Keratinocyte (primary cell): ENCODE measurements at regions not wholly inside any gene's neighbourhood (a gene's known extent, or its start where the extent isn't known, plus 50 kb on each side); places are given as distances from the start of the nearest gene placed in this dataset.

Experiments used
- DNase-seq: peaks from one replicate; pipeline ENCODE4 v3.0.0-alpha.2; 2011; ENCODE audit warnings: low read depth, missing footprints, low spot score
- FAIRE-seq: peaks from 2 replicates; lab custom pipeline; 2011; peaks lifted over from hg19 to GRCh38; lab: Jason Lieb, UNC
- H2AFZ ChIP-seq: 2 replicates; pipeline ENCODE4 v1.6.0; 2012; ENCODE audit warnings: low read length, control low read depth, inconsistent platforms; ENCODE audit not compliant: control insufficient read depth
- H3K27ac ChIP-seq: 2 replicates; pipeline ENCODE4 v1.5.1; 2011; ENCODE audit warnings: low read length; ENCODE audit not compliant: control insufficient read depth, insufficient read depth
- H3K27me3 ChIP-seq: 3 replicates; pipeline ENCODE4 v1.6.0; 2011; ENCODE audit warnings: low read length; ENCODE audit not compliant: control insufficient read depth, insufficient read depth; ENCODE audit errors: extremely low read depth
- H3K36me3 ChIP-seq, 2 experiments: 2 replicates in 1 of 2; 3 replicates in 1 of 2; pipeline ENCODE4 v1.5.1; 2011; ENCODE audit warnings: low read length in 2 of 2, mild to moderate bottlenecking in 1 of 2; ENCODE audit not compliant: control insufficient read depth in 2 of 2, insufficient read depth in 2 of 2; ENCODE audit errors: extremely low read depth in 1 of 2
- H3K4me1 ChIP-seq: 3 replicates; pipeline ENCODE4 v1.5.1; 2011; ENCODE audit warnings: low read length; ENCODE audit not compliant: control insufficient read depth, insufficient read depth; ENCODE audit errors: extremely low read depth
- H3K4me2 ChIP-seq: 3 replicates; pipeline ENCODE4 v1.6.0; 2011; ENCODE audit warnings: low read depth, low read length; ENCODE audit not compliant: control insufficient read depth, insufficient read depth; ENCODE audit errors: extremely low read depth
- H3K4me3 ChIP-seq, 3 experiments: fragments of 200-600 bp in 1 of 3; sonication (generic) in 1 of 3; 2 replicates in 2 of 3; 3 replicates in 1 of 3; pipeline ENCODE4 v1.5.1; 2011 to 2016; ENCODE audit warnings: low read length in 3 of 3, mild to moderate bottlenecking in 3 of 3, control low read depth in 2 of 3, inconsistent platforms in 1 of 3, low read depth in 1 of 3, mixed read lengths in 1 of 3, mixed run types in 1 of 3, moderate library complexity in 1 of 3; ENCODE audit not compliant: control insufficient read depth in 2 of 3, insufficient read depth in 2 of 3; ENCODE audit errors: extremely low read depth in 1 of 3
- H3K79me2 ChIP-seq: 2 replicates; pipeline ENCODE4 v1.6.0; 2012; ENCODE audit warnings: low read length; ENCODE audit not compliant: control insufficient read depth, insufficient read depth
- H3K9ac ChIP-seq: 3 replicates; pipeline ENCODE4 v1.6.0; 2011; ENCODE audit warnings: low read length; ENCODE audit not compliant: control insufficient read depth, insufficient read depth; ENCODE audit errors: extremely low read depth
- H3K9me1 ChIP-seq: 3 replicates; pipeline ENCODE4 v1.6.0; 2011; ENCODE audit warnings: low read length; ENCODE audit not compliant: control insufficient read depth, insufficient read depth; ENCODE audit errors: extremely low read depth
- H3K9me3 ChIP-seq: 2 replicates; pipeline ENCODE4 v1.5.1; 2012; ENCODE audit warnings: low read depth, low read length; ENCODE audit not compliant: control insufficient read depth
- H4K20me1 ChIP-seq: 3 replicates; pipeline ENCODE4 v1.6.0; 2011; ENCODE audit warnings: low read length; ENCODE audit not compliant: control insufficient read depth, insufficient read depth; ENCODE audit errors: extremely low read depth
- EZH2 ChIP-seq: IDR thresholded peaks from one replicate; pipeline ENCODE4 v1.6.1; 2012; ENCODE audit warnings: inconsistent platforms, mild to moderate bottlenecking, low read length, moderate library complexity
- dilution Hi-C: fragments of 300-500 bp; cut with MboI; formaldehyde crosslinking; loops from one replicate; pipeline ENCODE4 v1.7.0; 2020; ENCODE audit warnings: low sequenced_read_pairs; ENCODE audit not compliant: extremely low pct_ligation_motif_present
- TF ChIP-seq, protein P1 (sequence below), 3 experiments: IDR thresholded peaks in 1 of 3; conservative IDR thresholded peaks in 1 of 3; optimal IDR thresholded peaks in 1 of 3; 2 replicates in 2 of 3; 3 replicates in 1 of 3; pipeline versions ENCODE3 to v1.5.1; 2011; ENCODE audit warnings: low read length in 3 of 3, mild to moderate bottlenecking in 3 of 3, moderate library complexity in 2 of 3, control low read depth in 1 of 3, inconsistent platforms in 1 of 3; ENCODE audit not compliant: insufficient read depth in 2 of 3; ENCODE audit errors: extremely low read depth in 1 of 3

DNA sequence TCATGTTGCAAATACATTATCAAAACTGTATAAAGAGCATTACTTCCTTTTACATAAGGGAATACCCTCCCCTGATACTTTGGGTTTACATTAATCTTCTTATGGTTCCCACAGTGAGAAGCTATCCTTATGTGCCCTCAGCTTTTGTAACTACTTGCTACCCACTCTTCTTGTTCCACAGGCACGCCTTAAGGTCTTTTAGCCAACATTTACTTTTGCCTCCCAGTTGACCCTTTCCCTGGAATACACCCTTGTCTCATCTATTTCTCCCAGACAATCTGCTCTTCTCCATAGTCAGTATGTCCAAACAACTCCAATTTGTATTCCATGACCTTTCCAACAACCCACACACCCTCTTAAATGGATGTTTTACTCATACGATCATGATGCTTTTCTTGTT, 116.8 kb upstream of the COL8A1 start:
- no peak overlapping the region for H3K27ac ChIP-seq
- dilution Hi-C loops: no loop called here
- FAIRE-seq (no peak), DNase-seq (no peak)
- H3K9me1 ChIP-seq: no peaks in the 10 kb centered on the region
- H3K4me2 ChIP-seq: no peak overlapping the region
- no peak overlapping the region for H3K4me3 ChIP-seq
- TF ChIP-seq, protein P1, sequence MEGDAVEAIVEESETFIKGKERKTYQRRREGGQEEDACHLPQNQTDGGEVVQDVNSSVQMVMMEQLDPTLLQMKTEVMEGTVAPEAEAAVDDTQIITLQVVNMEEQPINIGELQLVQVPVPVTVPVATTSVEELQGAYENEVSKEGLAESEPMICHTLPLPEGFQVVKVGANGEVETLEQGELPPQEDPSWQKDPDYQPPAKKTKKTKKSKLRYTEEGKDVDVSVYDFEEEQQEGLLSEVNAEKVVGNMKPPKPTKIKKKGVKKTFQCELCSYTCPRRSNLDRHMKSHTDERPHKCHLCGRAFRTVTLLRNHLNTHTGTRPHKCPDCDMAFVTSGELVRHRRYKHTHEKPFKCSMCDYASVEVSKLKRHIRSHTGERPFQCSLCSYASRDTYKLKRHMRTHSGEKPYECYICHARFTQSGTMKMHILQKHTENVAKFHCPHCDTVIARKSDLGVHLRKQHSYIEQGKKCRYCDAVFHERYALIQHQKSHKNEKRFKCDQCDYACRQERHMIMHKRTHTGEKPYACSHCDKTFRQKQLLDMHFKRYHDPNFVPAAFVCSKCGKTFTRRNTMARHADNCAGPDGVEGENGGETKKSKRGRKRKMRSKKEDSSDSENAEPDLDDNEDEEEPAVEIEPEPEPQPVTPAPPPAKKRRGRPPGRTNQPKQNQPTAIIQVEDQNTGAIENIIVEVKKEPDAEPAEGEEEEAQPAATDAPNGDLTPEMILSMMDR (optimal IDR thresholded peaks at IDR 0.05 in 1 of 3, IDR thresholded peaks at IDR 0.05 in 1 of 3, conservative IDR thresholded peaks at IDR 0.05 in 1 of 3; ENCODE audit: extremely low read depth in 1 of 3, insufficient read depth in 2 of 3, low read length in 3 of 3): no peak
- no peaks in the 10 kb centered on the region for H3K4me1 ChIP-seq
- H3K79me2 ChIP-seq: no peaks in the 10 kb centered on the region
- H2AFZ ChIP-seq: no peak overlapping the region
- H3K36me3 ChIP-seq: no peaks in the 10 kb centered on the region
- no peaks in the 10 kb centered on the region for H3K9me3 ChIP-seq
- H3K9ac ChIP-seq: no peak overlapping the region
- no peaks in the 10 kb centered on the region for H4K20me1 ChIP-seq
- H3K27me3 ChIP-seq: no peaks in the 10 kb centered on the region

DNA sequence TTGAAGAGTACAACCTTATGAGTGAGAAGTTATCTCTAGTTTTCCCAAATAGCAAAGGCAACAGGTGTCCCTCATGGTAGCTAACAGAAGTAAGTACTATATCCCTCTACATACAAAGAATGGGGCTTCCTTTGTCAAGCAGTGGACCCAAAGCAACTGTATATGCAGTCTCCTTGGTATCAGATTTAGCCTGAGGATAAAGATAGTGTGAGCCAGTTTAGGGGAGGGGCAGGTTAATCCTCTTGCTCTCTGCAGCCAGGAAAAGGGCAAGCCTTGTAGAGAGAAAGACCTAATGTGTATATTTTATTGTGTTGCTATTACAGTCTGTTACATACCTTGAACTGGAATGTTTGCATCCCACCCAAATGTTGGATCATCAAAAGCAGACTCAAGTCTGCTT, 117.9 kb upstream of the COL8A1 start:
- TF ChIP-seq, protein P1 (optimal IDR thresholded peaks at IDR 0.05 in 1 of 3, IDR thresholded peaks at IDR 0.05 in 1 of 3, conservative IDR thresholded peaks at IDR 0.05 in 1 of 3; ENCODE audit: extremely low read depth in 1 of 3, insufficient read depth in 2 of 3, low read length in 3 of 3): no peak
- TF ChIP-seq EZH2: no peak
- H3K79me2 ChIP-seq: no peaks in the 10 kb centered on the region
- dilution Hi-C loops: no loop called here
- no peaks in the 10 kb centered on the region for H3K36me3 ChIP-seq
- DNase-seq (no peak), FAIRE-seq (no peak)
- no peak overlapping the region for H3K9ac ChIP-seq
- no peak overlapping the region for H3K4me3 ChIP-seq
- H4K20me1 ChIP-seq: no peaks in the 10 kb centered on the region
- H3K4me1 ChIP-seq: no peaks in the 10 kb centered on the region
- H3K4me2 ChIP-seq: no peak overlapping the region
- no peak overlapping the region for H3K27ac ChIP-seq
- H3K9me3 ChIP-seq: no peaks in the 10 kb centered on the region
- H2AFZ ChIP-seq: no peak overlapping the region
- H3K27me3 ChIP-seq: no peaks in the 10 kb centered on the region
- H3K9me1 ChIP-seq: no peaks in the 10 kb centered on the region
